SK-N-SH treated with all-trans-retinoic acid at 6 μM for 48 hours (cell line): ENCODE measurements at regions not wholly inside any gene's neighbourhood (a gene's known extent, or its start where the extent isn't known, plus 50 kb on each side); places are given as distances from the start of the nearest gene placed in this dataset.

Experiments
- ATAC-seq: fragments of 200-7000 bp; cut with Tn5 transposase; 3 replicates; pipeline ENCODE4 v1.9.1; 2020; ENCODE audit warnings: mild to moderate bottlenecking, moderate library complexity
- ARNTL ChIP-seq: fragments of 450-650 bp; formaldehyde crosslinking; IDR thresholded peaks from 2 replicates; pipeline ENCODE4 v1.5.0; 2020; ENCODE audit warnings: low read depth, mild to moderate bottlenecking, moderate library complexity, borderline replicate concordance
- BACH2 ChIP-seq: fragments of 250-450 bp; sonication (Bioruptor Pico); IDR thresholded peaks from 2 replicates; pipeline ENCODE4 v1.9.0; 2021; ENCODE audit warnings: mild to moderate bottlenecking, borderline replicate concordance
- CSDC2 ChIP-seq: fragments of 250-450 bp; sonication (Bioruptor Pico); IDR thresholded peaks from 2 replicates; pipeline ENCODE4 v1.5.0; 2020; ENCODE audit warnings: mild to moderate bottlenecking, moderate library complexity
- ESRRG ChIP-seq: fragments of 250-450 bp; sonication (Bioruptor Pico); IDR thresholded peaks from 2 replicates; pipeline ENCODE4 v1.6.1; 2021; ENCODE audit warnings: mild to moderate bottlenecking
- GLIS3 ChIP-seq: fragments of 250-450 bp; sonication (Bioruptor Pico); IDR thresholded peaks from 2 replicates; pipeline ENCODE4 v1.5.0; 2020; ENCODE audit warnings: mild to moderate bottlenecking, moderate library complexity
- ISL1 ChIP-seq: fragments of 250-450 bp; sonication (Bioruptor Pico); IDR thresholded peaks from 2 replicates; pipeline ENCODE4 v2.1.2; 2022; ENCODE audit warnings: mild to moderate bottlenecking, moderate library complexity
- OSR1 ChIP-seq: fragments of 250-450 bp; sonication (Bioruptor Pico); IDR thresholded peaks from 2 replicates; pipeline ENCODE4 v1.8.0; 2022; ENCODE audit warnings: moderate library complexity, mild to moderate bottlenecking, inconsistent platforms
- PPARA ChIP-seq: fragments of 250-450 bp; sonication (Bioruptor Pico); IDR thresholded peaks from 2 replicates; pipeline ENCODE4 v1.5.0; 2020; ENCODE audit warnings: mild to moderate bottlenecking, borderline replicate concordance
- SNAI2 ChIP-seq: fragments of 250-450 bp; sonication (Bioruptor Pico); IDR thresholded peaks from 2 replicates; pipeline ENCODE4 v1.5.0; 2020; ENCODE audit warnings: mild to moderate bottlenecking, moderate library complexity
- TCF4 ChIP-seq: fragments of 250-450 bp; sonication (Bioruptor Pico); IDR thresholded peaks from 2 replicates; pipeline ENCODE4 v1.8.0; 2021; ENCODE audit warnings: mild to moderate bottlenecking, moderate library complexity, borderline replicate concordance
- TOX ChIP-seq: fragments of 250-450 bp; sonication (Bioruptor Pico); IDR thresholded peaks from 2 replicates; pipeline ENCODE4 v1.8.0; 2021; ENCODE audit warnings: mild to moderate bottlenecking, moderate library complexity, borderline replicate concordance
- ZC3H10 ChIP-seq: fragments of 250-450 bp; sonication (Bioruptor Pico); IDR thresholded peaks from 2 replicates; pipeline ENCODE4 v1.5.1; 2021; ENCODE audit warnings: mild to moderate bottlenecking, moderate library complexity
- ZFP3 ChIP-seq: fragments of 250-450 bp; sonication (Bioruptor Pico); IDR thresholded peaks from 2 replicates; pipeline ENCODE4 v1.5.0; 2020; ENCODE audit warnings: mild to moderate bottlenecking, moderate library complexity
- ZFP30 ChIP-seq: fragments of 450-650 bp; formaldehyde crosslinking; IDR thresholded peaks from 2 replicates; pipeline ENCODE4 v1.5.0; 2022; ENCODE audit warnings: mild to moderate bottlenecking, moderate library complexity
- ZNF70 ChIP-seq: fragments of 450-650 bp; formaldehyde crosslinking; IDR thresholded peaks from 2 replicates; pipeline ENCODE4 v1.5.0; 2020; ENCODE audit warnings: mild to moderate bottlenecking, moderate library complexity
- ZNF8 ChIP-seq: fragments of 450-650 bp; formaldehyde crosslinking; IDR thresholded peaks from 2 replicates; pipeline ENCODE4 v1.5.0; 2020; ENCODE audit warnings: mild to moderate bottlenecking, moderate library complexity
- TF ChIP-seq, protein P1 (sequence below): fragments of 250-450 bp; sonication (Bioruptor Pico); IDR thresholded peaks from 2 replicates; pipeline ENCODE4 v1.5.1; 2020; ENCODE audit warnings: low read depth, mild to moderate bottlenecking, moderate library complexity
- TF ChIP-seq, protein P2 (sequence below): fragments of 250-450 bp; sonication (Bioruptor Pico); IDR thresholded peaks from 2 replicates; pipeline ENCODE4 v1.5.0; 2020; ENCODE audit warnings: mild to moderate bottlenecking, moderate library complexity
- TF ChIP-seq, protein P3 (sequence below): fragments of 250-450 bp; sonication (Bioruptor Pico); IDR thresholded peaks from 2 replicates; pipeline ENCODE4 v1.8.0; 2021; ENCODE audit warnings: low read depth, mild to moderate bottlenecking, moderate library complexity, borderline replicate concordance
- TF ChIP-seq, protein P4 (sequence below): fragments of 250-450 bp; sonication (Bioruptor Pico); IDR thresholded peaks from 2 replicates; pipeline ENCODE4 v1.5.1; 2021; ENCODE audit warnings: mild to moderate bottlenecking, moderate library complexity

DNA sequence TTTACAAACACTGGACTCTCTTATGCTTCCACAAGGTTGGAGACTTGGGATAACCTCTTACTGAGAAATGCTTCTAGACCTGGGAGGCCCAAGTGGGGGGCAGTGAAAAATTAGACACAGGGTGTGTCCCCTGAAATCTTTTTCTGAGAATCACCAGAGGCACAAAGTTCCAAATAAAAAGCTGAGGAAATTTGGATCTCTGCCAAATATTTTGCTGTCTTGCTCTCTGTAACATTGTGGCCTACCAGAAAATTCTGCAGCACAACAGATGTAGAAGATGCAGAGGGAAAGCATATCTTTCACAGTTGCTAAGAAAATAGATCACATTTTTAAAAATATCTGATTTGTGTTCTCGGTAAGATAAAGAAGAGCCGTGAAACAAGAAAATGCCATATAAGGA lies 849.4 kb downstream of the CCSER2 start (continued):
- TF ChIP-seq, protein P1, sequence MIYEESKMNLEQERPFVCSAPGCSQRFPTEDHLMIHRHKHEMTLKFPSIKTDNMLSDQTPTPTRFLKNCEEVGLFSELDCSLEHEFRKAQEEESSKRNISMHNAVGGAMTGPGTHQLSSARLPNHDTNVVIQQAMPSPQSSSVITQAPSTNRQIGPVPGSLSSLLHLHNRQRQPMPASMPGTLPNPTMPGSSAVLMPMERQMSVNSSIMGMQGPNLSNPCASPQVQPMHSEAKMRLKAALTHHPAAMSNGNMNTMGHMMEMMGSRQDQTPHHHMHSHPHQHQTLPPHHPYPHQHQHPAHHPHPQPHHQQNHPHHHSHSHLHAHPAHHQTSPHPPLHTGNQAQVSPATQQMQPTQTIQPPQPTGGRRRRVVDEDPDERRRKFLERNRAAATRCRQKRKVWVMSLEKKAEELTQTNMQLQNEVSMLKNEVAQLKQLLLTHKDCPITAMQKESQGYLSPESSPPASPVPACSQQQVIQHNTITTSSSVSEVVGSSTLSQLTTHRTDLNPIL (CRISPR knock-in tag), result no peak
- no peak for TF ChIP-seq ZC3H10 (CRISPR knock-in tag)

DNA sequence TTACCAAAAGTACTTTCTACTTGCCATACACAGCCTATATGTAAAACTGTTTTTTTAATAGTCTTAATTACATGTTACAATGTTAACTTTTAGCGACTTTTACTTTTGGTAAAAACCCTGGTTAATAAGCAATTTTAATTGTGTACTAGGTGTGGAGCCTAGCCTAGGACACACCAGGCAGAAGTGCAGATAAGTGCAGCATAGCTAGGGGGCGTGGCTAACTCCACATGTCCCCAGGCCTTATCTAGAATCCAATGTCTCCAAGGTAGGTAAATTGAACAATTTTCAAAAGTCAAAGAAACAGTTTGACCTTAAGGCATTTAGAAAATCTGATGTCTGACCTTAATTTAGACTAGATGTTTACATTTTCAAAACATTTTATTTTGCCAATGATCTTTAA lies 858.7 kb downstream of the CCSER2 start:
- no peak for ATAC-seq
- TF ChIP-seq ISL1, result no peak
- no peak for TF ChIP-seq PPARA (CRISPR knock-in tag)
- no peak for TF ChIP-seq TOX (CRISPR knock-in tag)
- TF ChIP-seq ZNF8 (CRISPR knock-in tag), result no peak
- TF ChIP-seq TCF4, result no peak
- no peak for TF ChIP-seq ESRRG (CRISPR knock-in tag)
- TF ChIP-seq, protein P1 (CRISPR knock-in tag), result no peak
- no peak for TF ChIP-seq SNAI2 (CRISPR knock-in tag)
- TF ChIP-seq ZFP30 (CRISPR knock-in tag), result no peak
- TF ChIP-seq ZNF70 (CRISPR knock-in tag), result no peak
- no peak for TF ChIP-seq OSR1
- TF ChIP-seq, protein P2, sequence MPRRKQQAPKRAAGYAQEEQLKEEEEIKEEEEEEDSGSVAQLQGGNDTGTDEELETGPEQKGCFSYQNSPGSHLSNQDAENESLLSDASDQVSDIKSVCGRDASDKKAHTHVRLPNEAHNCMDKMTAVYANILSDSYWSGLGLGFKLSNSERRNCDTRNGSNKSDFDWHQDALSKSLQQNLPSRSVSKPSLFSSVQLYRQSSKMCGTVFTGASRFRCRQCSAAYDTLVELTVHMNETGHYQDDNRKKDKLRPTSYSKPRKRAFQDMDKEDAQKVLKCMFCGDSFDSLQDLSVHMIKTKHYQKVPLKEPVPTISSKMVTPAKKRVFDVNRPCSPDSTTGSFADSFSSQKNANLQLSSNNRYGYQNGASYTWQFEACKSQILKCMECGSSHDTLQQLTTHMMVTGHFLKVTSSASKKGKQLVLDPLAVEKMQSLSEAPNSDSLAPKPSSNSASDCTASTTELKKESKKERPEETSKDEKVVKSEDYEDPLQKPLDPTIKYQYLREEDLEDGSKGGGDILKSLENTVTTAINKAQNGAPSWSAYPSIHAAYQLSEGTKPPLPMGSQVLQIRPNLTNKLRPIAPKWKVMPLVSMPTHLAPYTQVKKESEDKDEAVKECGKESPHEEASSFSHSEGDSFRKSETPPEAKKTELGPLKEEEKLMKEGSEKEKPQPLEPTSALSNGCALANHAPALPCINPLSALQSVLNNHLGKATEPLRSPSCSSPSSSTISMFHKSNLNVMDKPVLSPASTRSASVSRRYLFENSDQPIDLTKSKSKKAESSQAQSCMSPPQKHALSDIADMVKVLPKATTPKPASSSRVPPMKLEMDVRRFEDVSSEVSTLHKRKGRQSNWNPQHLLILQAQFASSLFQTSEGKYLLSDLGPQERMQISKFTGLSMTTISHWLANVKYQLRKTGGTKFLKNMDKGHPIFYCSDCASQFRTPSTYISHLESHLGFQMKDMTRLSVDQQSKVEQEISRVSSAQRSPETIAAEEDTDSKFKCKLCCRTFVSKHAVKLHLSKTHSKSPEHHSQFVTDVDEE (CRISPR knock-in tag), result no peak
- TF ChIP-seq ARNTL, result no peak
- TF ChIP-seq, protein P3, sequence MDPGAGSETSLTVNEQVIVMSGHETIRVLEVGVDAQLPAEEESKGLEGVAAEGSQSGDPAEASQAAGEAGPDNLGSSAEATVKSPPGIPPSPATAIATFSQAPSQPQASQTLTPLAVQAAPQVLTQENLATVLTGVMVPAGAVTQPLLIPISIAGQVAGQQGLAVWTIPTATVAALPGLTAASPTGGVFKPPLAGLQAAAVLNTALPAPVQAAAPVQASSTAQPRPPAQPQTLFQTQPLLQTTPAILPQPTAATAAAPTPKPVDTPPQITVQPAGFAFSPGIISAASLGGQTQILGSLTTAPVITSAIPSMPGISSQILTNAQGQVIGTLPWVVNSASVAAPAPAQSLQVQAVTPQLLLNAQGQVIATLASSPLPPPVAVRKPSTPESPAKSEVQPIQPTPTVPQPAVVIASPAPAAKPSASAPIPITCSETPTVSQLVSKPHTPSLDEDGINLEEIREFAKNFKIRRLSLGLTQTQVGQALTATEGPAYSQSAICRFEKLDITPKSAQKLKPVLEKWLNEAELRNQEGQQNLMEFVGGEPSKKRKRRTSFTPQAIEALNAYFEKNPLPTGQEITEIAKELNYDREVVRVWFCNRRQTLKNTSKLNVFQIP (CRISPR knock-in tag), result no peak
- TF ChIP-seq CSDC2, result no peak
- TF ChIP-seq, protein P4, sequence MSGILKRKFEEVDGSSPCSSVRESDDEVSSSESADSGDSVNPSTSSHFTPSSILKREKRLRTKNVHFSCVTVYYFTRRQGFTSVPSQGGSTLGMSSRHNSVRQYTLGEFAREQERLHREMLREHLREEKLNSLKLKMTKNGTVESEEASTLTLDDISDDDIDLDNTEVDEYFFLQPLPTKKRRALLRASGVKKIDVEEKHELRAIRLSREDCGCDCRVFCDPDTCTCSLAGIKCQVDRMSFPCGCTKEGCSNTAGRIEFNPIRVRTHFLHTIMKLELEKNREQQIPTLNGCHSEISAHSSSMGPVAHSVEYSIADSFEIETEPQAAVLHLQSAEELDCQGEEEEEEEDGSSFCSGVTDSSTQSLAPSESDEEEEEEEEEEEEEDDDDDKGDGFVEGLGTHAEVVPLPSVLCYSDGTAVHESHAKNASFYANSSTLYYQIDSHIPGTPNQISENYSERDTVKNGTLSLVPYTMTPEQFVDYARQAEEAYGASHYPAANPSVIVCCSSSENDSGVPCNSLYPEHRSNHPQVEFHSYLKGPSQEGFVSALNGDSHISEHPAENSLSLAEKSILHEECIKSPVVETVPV (CRISPR knock-in tag), result no peak
- TF ChIP-seq ZC3H10 (CRISPR knock-in tag), result no peak
- no peak for TF ChIP-seq GLIS3 (CRISPR knock-in tag)
- TF ChIP-seq BACH2, result no peak

DNA sequence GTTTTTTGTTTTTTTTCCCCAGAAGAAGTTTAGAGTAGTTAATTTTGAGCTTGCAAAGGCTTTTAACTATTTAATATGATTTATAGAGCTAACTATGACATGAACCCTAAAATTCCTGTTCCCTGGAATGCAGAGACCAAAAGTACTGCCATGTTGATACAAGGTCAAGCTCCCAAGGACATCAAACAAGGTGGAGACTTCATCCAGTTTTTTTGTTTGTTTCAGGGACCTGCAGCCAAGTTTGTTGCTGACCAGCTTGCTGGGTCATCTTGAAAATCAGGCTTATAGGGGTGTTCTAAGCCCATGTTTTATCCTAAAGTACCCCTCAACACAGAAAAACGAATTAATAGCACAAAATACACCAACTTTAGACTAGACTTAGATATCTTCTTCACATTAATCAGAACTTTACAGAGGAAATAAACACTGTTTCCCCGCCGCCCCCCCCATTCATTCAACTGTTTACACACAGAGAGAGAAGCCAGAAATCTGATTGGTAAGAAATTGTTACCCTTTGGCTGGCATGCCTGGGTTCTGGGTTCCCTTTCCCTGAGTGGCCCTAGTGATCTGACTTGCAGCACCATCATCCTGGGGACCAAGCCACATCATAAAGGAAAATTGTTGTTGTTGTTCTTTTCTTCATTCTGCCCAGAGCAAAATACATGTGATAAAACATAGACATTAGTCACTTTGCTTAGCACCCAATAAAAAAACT lies 860.5 kb downstream of the CCSER2 start:
- ATAC-seq, result no peak
- TF ChIP-seq ZNF8 (CRISPR knock-in tag) (no peak), GLIS3 (CRISPR knock-in tag) (no peak), ARNTL (no peak), SNAI2 (CRISPR knock-in tag) (no peak), ZFP3 (no peak)
- TF ChIP-seq, all 23 proteins: peak for 0

DNA sequence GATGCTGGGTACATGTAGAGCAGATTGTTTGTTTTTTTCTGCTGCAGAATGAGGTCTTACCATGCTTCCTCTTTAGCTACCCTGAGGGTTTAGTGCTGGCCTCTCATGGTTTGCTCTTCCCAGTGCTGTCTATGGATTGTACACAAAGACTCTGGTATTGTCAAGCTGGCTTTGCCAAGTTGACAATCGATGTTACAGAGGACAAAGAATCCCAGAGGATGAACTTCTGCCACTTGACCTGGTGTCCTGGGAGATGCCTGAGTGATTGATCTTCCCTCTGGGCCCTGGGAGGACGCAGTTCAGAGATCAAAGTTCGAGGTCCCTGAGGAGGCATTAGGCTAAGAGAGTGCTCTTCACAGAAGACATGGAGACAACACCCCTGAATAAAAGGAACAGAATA lies 865.4 kb downstream of the CCSER2 start:
- ATAC-seq, result no peak
- no peak for TF ChIP-seq CSDC2
- no peak for TF ChIP-seq ZC3H10 (CRISPR knock-in tag)
- TF ChIP-seq OSR1, result no peak
- TF ChIP-seq, protein P2 (CRISPR knock-in tag), result no peak
- no peak for TF ChIP-seq ZNF70 (CRISPR knock-in tag)
- TF ChIP-seq, protein P3 (CRISPR knock-in tag), result no peak
- TF ChIP-seq, protein P4 (CRISPR knock-in tag), result no peak
- no peak for TF ChIP-seq ZNF8 (CRISPR knock-in tag)
